ENCODE measurements at regions not wholly inside any gene's neighbourhood (a gene's known extent, or its start where the extent isn't known, plus 50 kb on each side); places are given as distances from the start of the nearest gene placed in this dataset. TPM values are rescaled to one million over a fixed set of nuclear protein-coding genes. Genes with fewer than 3 reads are reported as not detected.

DNA sequence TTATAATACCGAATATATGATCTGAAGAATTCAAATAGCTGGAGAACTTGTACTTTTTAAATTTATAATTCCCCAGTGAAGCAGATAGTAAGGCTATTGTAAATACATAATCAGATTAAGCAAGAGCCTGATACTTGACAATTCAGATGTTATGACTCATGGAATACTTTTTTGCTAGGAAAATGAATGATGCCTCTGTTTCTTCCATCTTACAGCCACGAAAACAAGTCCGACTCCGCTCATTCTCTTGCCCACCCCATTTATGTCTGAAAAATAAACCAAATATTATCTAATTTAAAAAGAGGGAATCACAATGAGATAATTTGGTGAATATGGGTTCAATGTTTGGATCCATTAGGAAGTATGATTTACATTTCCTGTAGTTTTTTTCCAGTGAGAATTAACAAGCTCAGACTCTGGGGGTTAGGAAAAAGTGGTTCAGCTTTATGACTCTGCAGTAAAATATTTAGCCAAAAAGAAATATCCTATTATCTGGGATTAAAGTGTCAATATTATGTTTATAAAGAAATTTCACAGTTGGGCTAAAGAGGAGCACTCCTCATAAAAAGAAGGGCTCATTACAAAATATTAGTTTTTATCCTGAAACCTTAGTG is 50.4 kb upstream of the DAB1 start:
- Histone ChIP-seq H3K4me1 (ENCODE audit: control insufficient read depth in 4 of 4, insufficient read depth in 4 of 4, low read length in 3 of 4) (no peaks in the 10 kb centered on the region), H3K36me3 (ENCODE audit: control insufficient read depth in 4 of 4, insufficient read depth in 3 of 4, low read depth in 1 of 4, low read length in 3 of 4) (no peaks in the 10 kb centered on the region), H3K27ac (ENCODE audit: low read depth in 1 of 2, low read length in 2 of 2) (no peak overlapping the region), H3K9me3 (ENCODE audit: control insufficient read depth in 4 of 4, low read length in 3 of 4) (no peaks in the 10 kb centered on the region), H3K4me3 (ENCODE audit: low read depth in 1 of 3, low read length in 3 of 3) (no peak overlapping the region), H3K27me3 (ENCODE audit: control insufficient read depth in 4 of 4, insufficient read depth in 4 of 4, low read length in 3 of 4) (no peaks in the 10 kb centered on the region), H3K9ac (ENCODE audit: low read depth in 1 of 2, low read length in 2 of 2) (no peak overlapping the region)
- WGBS, result 93% methylated on average over 4 of the region's 4 CpGs
- no peak for TF ChIP-seq RAD21 (IDR thresholded peaks at IDR 0.05)
- DNase-seq (ENCODE audit: low spot score), result no peak

Small RNA genes lying in the stretch of these regions (small RNA-seq; reads per million reads assigned to genes)
- not detected for gene AL445193.1

All from liver (tissue), 8 donors.